PC-3 (cell line): ENCODE measurements at regions not wholly inside any gene's neighbourhood (a gene's known extent, or its start where the extent isn't known, plus 50 kb on each side); places are given as distances from the start of the nearest gene placed in this dataset.

Experiments used
- EZH2 ChIP-seq: fragments of 300-600 bp; sonication (generic); IDR thresholded peaks from one replicate; pipeline ENCODE4 v1.6.1; 2017; ENCODE audit warnings: antibody characterized with exemption, mild to moderate bottlenecking, low read length; ENCODE audit not compliant: unreplicated experiment
- EZH2phosphoT487 ChIP-seq: fragments of 300-600 bp; sonication (generic); IDR thresholded peaks from 2 replicates; pipeline ENCODE4 v1.6.1; 2018; ENCODE audit warnings: mild to moderate bottlenecking, antibody characterized with exemption, low read length, borderline replicate concordance
- TF ChIP-seq, protein P1 (sequence below): fragments of 300-600 bp; sonication (generic); conservative IDR thresholded peaks from 2 replicates; pipeline ENCODE4 v1.5.1; 2017; ENCODE audit warnings: antibody characterized with exemption, low read depth, mild to moderate bottlenecking, low read length

DNA sequence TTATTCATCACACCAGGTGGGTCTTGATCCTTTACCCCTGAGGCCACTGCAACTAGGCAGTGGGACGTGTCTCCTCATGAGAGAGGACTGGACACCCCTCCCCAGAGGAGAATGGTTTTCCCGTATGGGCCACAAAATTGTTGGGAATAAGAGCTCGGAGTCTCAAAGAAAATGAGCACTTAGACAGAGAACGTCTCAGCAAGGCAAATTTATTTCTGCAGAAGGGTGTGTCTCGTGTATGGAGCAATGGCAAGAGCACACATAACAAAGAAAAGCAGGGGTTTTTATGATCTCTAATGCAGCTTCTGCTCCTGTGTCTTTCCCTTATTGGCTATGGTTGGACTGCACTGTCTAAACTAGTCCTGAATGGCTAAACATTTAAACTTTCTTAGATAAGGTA lies 803.5 kb downstream of the PLOD2 start:
- TF ChIP-seq, protein P1, sequence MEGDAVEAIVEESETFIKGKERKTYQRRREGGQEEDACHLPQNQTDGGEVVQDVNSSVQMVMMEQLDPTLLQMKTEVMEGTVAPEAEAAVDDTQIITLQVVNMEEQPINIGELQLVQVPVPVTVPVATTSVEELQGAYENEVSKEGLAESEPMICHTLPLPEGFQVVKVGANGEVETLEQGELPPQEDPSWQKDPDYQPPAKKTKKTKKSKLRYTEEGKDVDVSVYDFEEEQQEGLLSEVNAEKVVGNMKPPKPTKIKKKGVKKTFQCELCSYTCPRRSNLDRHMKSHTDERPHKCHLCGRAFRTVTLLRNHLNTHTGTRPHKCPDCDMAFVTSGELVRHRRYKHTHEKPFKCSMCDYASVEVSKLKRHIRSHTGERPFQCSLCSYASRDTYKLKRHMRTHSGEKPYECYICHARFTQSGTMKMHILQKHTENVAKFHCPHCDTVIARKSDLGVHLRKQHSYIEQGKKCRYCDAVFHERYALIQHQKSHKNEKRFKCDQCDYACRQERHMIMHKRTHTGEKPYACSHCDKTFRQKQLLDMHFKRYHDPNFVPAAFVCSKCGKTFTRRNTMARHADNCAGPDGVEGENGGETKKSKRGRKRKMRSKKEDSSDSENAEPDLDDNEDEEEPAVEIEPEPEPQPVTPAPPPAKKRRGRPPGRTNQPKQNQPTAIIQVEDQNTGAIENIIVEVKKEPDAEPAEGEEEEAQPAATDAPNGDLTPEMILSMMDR, result no peak
- TF ChIP-seq EZH2 (no peak), EZH2phosphoT487 (no peak)
